ENCODE measurements at regions not wholly inside any gene's neighbourhood (a gene's known extent, or its start where the extent isn't known, plus 50 kb on each side); places are given as distances from the start of the nearest gene placed in this dataset.
"Not testable (repeated sequence)": the region's sequence is repeated elsewhere in the genome, so short reads cannot be mapped to it uniquely, and the experiment has no call there.

- not testable (repeated sequence) for H3K4me1 Mint-ChIP-seq (ENCODE audit: low read depth); H3K4me3 Mint-ChIP-seq; H3K27ac Mint-ChIP-seq; H3K9me3 Mint-ChIP-seq; H3K36me3 Mint-ChIP-seq (ENCODE audit: low read depth); H3K27me3 Mint-ChIP-seq; DNase-seq
Measured at GRCh38 chr3:71925511-71926261, 140.7 kb upstream of the PROK2 start.

- H3K27ac Mint-ChIP-seq: no peak overlapping the region
- H3K4me1 Mint-ChIP-seq (ENCODE audit: low read depth): peaks cover 7% of the 10 kb centered on the region
- H3K27me3 Mint-ChIP-seq: peaks cover 8% of the 10 kb centered on the region
- no peak for DNase-seq
- no peaks in the 10 kb centered on the region for H3K9me3 Mint-ChIP-seq
- H3K4me3 Mint-ChIP-seq: no peak overlapping the region
- no peaks in the 10 kb centered on the region for H3K36me3 Mint-ChIP-seq (ENCODE audit: low read depth)
Measured at GRCh38 chr3:71924721-71925120, 139.8 kb upstream of the PROK2 start.

GRCh38 chr3:71921036-71921435 lies 136.1 kb upstream of the PROK2 start:
- peaks cover 11% of the 10 kb centered on the region for H3K27me3 Mint-ChIP-seq
- no peaks in the 10 kb centered on the region for H3K9me3 Mint-ChIP-seq
- H3K27ac Mint-ChIP-seq: no peak overlapping the region
- DNase-seq: no peak
- H3K36me3 Mint-ChIP-seq (ENCODE audit: low read depth): no peaks in the 10 kb centered on the region
- no peak overlapping the region for H3K4me3 Mint-ChIP-seq
- H3K4me1 Mint-ChIP-seq (ENCODE audit: low read depth): peaks cover under 1% of the 10 kb centered on the region

GRCh38 chr3:71919572-71919971 lies 134.6 kb upstream of the PROK2 start:
- no peaks in the 10 kb centered on the region for H3K4me1 Mint-ChIP-seq (ENCODE audit: low read depth)
- H3K27ac Mint-ChIP-seq: no peak overlapping the region

GRCh38 chr3:71917545-71917944 lies 132.6 kb upstream of the PROK2 start:
- no peak overlapping the region for H3K27ac Mint-ChIP-seq
- DNase-seq: no peak
- no peaks in the 10 kb centered on the region for H3K9me3 Mint-ChIP-seq
- H3K36me3 Mint-ChIP-seq (ENCODE audit: low read depth): no peaks in the 10 kb centered on the region
- no peaks in the 10 kb centered on the region for H3K4me1 Mint-ChIP-seq (ENCODE audit: low read depth)
- H3K27me3 Mint-ChIP-seq: peaks cover 7% of the 10 kb centered on the region
- H3K4me3 Mint-ChIP-seq: no peak overlapping the region

More at GRCh38 chr3:71919572-71919971, 134.6 kb upstream of the PROK2 start:
- H3K9me3 Mint-ChIP-seq: no peaks in the 10 kb centered on the region
- DNase-seq: no peak
- no peak overlapping the region for H3K4me3 Mint-ChIP-seq
- H3K36me3 Mint-ChIP-seq (ENCODE audit: low read depth): no peaks in the 10 kb centered on the region
- H3K27me3 Mint-ChIP-seq: peaks cover 7% of the 10 kb centered on the region

GRCh38 chr3:71916747-71917369 lies 131.9 kb upstream of the PROK2 start:
- no peak for DNase-seq
- no peaks in the 10 kb centered on the region for H3K36me3 Mint-ChIP-seq (ENCODE audit: low read depth)

GRCh38 chr3:71912839-71913495 lies 128.0 kb upstream of the PROK2 start:
- H3K4me1 Mint-ChIP-seq (ENCODE audit: low read depth): no peaks in the 10 kb centered on the region
- H3K36me3 Mint-ChIP-seq (ENCODE audit: low read depth): no peaks in the 10 kb centered on the region
- H3K27ac Mint-ChIP-seq: no peak overlapping the region
- no peak for DNase-seq
- peaks cover 11% of the 10 kb centered on the region for H3K27me3 Mint-ChIP-seq
- no peaks in the 10 kb centered on the region for H3K9me3 Mint-ChIP-seq
- H3K4me3 Mint-ChIP-seq: no peak overlapping the region

More at GRCh38 chr3:71916747-71917369, 131.9 kb upstream of the PROK2 start:
- Mint-ChIP-seq H3K27ac (no peak overlapping the region), H3K4me3 (no peak overlapping the region), H3K27me3 (peaks cover 7% of the 10 kb centered on the region), H3K4me1 (ENCODE audit: low read depth) (no peaks in the 10 kb centered on the region), H3K9me3 (no peaks in the 10 kb centered on the region)

GRCh38 chr3:71910108-71910507 lies 125.2 kb upstream of the PROK2 start:
- no peaks in the 10 kb centered on the region for H3K9me3 Mint-ChIP-seq
- H3K36me3 Mint-ChIP-seq (ENCODE audit: low read depth): no peaks in the 10 kb centered on the region
- H3K4me3 Mint-ChIP-seq: no peak overlapping the region
- H3K4me1 Mint-ChIP-seq (ENCODE audit: low read depth): peaks cover 5% of the 10 kb centered on the region
- no peak for DNase-seq
- H3K27me3 Mint-ChIP-seq: peaks cover 18% of the 10 kb centered on the region
- H3K27ac Mint-ChIP-seq: no peak overlapping the region

- no peaks in the 10 kb centered on the region for H3K9me3 Mint-ChIP-seq
- no peak for DNase-seq
- H3K4me3 Mint-ChIP-seq: no peak overlapping the region
- peaks cover 5% of the 10 kb centered on the region for H3K4me1 Mint-ChIP-seq (ENCODE audit: low read depth)
- H3K36me3 Mint-ChIP-seq (ENCODE audit: low read depth): no peaks in the 10 kb centered on the region
- H3K27ac Mint-ChIP-seq: no peak overlapping the region
- H3K27me3 Mint-ChIP-seq: peaks cover 18% of the 10 kb centered on the region
Measured at GRCh38 chr3:71907996-71908395, 123.0 kb upstream of the PROK2 start.

- peaks cover 5% of the 10 kb centered on the region for H3K4me1 Mint-ChIP-seq (ENCODE audit: low read depth)
- DNase-seq: no peak
- no peaks in the 10 kb centered on the region for H3K9me3 Mint-ChIP-seq
- no peaks in the 10 kb centered on the region for H3K36me3 Mint-ChIP-seq (ENCODE audit: low read depth)
- no peak overlapping the region for H3K27ac Mint-ChIP-seq
- H3K27me3 Mint-ChIP-seq: peaks cover 18% of the 10 kb centered on the region
- no peak overlapping the region for H3K4me3 Mint-ChIP-seq
Measured at GRCh38 chr3:71906976-71907375, 122.0 kb upstream of the PROK2 start.

- H3K27me3 Mint-ChIP-seq: peaks cover 18% of the 10 kb centered on the region
- no peak overlapping the region for H3K27ac Mint-ChIP-seq
- H3K4me3 Mint-ChIP-seq: no peak overlapping the region
Measured at GRCh38 chr3:71905426-71905825, 120.5 kb upstream of the PROK2 start.

GRCh38 chr3:71903936-71904335 lies 119.0 kb upstream of the PROK2 start:
- Mint-ChIP-seq H3K4me3 (no peak overlapping the region), H3K9me3 (no peaks in the 10 kb centered on the region), H3K27ac (no peak overlapping the region)

More at GRCh38 chr3:71905426-71905825, 120.5 kb upstream of the PROK2 start:
- no peak for DNase-seq
- Mint-ChIP-seq H3K36me3 (ENCODE audit: low read depth) (no peaks in the 10 kb centered on the region), H3K4me1 (ENCODE audit: low read depth) (peaks cover 5% of the 10 kb centered on the region), H3K9me3 (no peaks in the 10 kb centered on the region)

GRCh38 chr3:71903112-71903495 lies 118.2 kb upstream of the PROK2 start:
- DNase-seq: no peak
- no peak overlapping the region for H3K4me3 Mint-ChIP-seq
- H3K27me3 Mint-ChIP-seq: peaks cover 8% of the 10 kb centered on the region
- no peaks in the 10 kb centered on the region for H3K36me3 Mint-ChIP-seq (ENCODE audit: low read depth)
- no peaks in the 10 kb centered on the region for H3K9me3 Mint-ChIP-seq
- H3K4me1 Mint-ChIP-seq (ENCODE audit: low read depth): peaks cover 5% of the 10 kb centered on the region
- no peak overlapping the region for H3K27ac Mint-ChIP-seq

More at GRCh38 chr3:71903936-71904335, 119.0 kb upstream of the PROK2 start:
- no peak for DNase-seq
- H3K36me3 Mint-ChIP-seq (ENCODE audit: low read depth): no peaks in the 10 kb centered on the region
- H3K27me3 Mint-ChIP-seq: peaks cover 15% of the 10 kb centered on the region
- H3K4me1 Mint-ChIP-seq (ENCODE audit: low read depth): peaks cover 5% of the 10 kb centered on the region

- Mint-ChIP-seq H3K36me3 (ENCODE audit: low read depth) (no peaks in the 10 kb centered on the region), H3K4me3 (no peak overlapping the region), H3K4me1 (ENCODE audit: low read depth) (peaks cover 5% of the 10 kb centered on the region), H3K27me3 (peaks cover 13% of the 10 kb centered on the region), H3K27ac (no peak overlapping the region), H3K9me3 (no peaks in the 10 kb centered on the region)
- no peak for DNase-seq
Measured at GRCh38 chr3:71902258-71903111, 117.5 kb upstream of the PROK2 start.
